Gastrocnemius medialis (tissue), 4 donors: ENCODE measurements at regions not wholly inside any gene's neighbourhood (a gene's known extent, or its start where the extent isn't known, plus 50 kb on each side); places are given as distances from the start of the nearest gene placed in this dataset.

Experiments
- CTCF ChIP-seq, 5 experiments: fragments of 450-650 bp in 3 of 5; fragments of 200-600 bp in 2 of 5; sonication (generic) in 2 of 5; IDR thresholded peaks in 4 of 5; conservative IDR thresholded peaks in 1 of 5; 1 replicate in 4 of 5; 2 replicates in 1 of 5; pipeline ENCODE4 v1.5.1; 2016 to 2019; ENCODE audit warnings: antibody characterized with exemption in 5 of 5, mild to moderate bottlenecking in 3 of 5, moderate library complexity in 3 of 5
- POLR2A ChIP-seq, 2 donors: fragments of 450-650 bp; IDR thresholded peaks; one replicate each; pipeline ENCODE4 v1.6.1; 2017; ENCODE audit warnings: antibody characterized with exemption in 2 of 2, mild to moderate bottlenecking in 2 of 2, moderate library complexity in 2 of 2

- no peak for TF ChIP-seq CTCF (IDR thresholded peaks at IDR 0.05 in 4 of 5, conservative IDR thresholded peaks at IDR 0.05 in 1 of 5)
- no peak for TF ChIP-seq POLR2A (IDR thresholded peaks at IDR 0.05)
Observed at GRCh38 chr2:235247001-235247400, 246.8 kb upstream of the AGAP1 start.
